ENCODE measurements at regions not wholly inside any gene's neighbourhood (a gene's known extent, or its start where the extent isn't known, plus 50 kb on each side); places are given as distances from the start of the nearest gene placed in this dataset.

DNA sequence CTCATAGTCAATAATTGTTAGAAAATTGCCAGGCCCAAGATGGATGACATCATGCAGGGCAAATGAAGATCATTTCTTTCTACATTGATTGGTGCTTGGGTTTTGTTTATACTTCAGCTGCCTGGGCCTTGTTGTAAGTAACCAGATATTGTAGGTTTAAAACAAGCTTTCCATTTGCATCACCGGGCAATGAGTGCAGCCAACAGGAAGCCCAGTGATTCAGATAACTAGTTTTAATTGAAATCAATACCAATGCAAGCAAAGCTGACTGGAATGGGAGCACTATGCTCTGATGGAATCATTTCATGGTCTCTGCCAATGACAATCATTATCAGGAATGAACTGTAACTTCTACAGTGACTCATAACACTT is 279.3 kb downstream of the DUSP6 start:
- TF ChIP-seq, protein P1, sequence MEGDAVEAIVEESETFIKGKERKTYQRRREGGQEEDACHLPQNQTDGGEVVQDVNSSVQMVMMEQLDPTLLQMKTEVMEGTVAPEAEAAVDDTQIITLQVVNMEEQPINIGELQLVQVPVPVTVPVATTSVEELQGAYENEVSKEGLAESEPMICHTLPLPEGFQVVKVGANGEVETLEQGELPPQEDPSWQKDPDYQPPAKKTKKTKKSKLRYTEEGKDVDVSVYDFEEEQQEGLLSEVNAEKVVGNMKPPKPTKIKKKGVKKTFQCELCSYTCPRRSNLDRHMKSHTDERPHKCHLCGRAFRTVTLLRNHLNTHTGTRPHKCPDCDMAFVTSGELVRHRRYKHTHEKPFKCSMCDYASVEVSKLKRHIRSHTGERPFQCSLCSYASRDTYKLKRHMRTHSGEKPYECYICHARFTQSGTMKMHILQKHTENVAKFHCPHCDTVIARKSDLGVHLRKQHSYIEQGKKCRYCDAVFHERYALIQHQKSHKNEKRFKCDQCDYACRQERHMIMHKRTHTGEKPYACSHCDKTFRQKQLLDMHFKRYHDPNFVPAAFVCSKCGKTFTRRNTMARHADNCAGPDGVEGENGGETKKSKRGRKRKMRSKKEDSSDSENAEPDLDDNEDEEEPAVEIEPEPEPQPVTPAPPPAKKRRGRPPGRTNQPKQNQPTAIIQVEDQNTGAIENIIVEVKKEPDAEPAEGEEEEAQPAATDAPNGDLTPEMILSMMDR (conservative IDR thresholded peaks at IDR 0.05; ENCODE audit: low read length), result no peak
- TF ChIP-seq EZH2phosphoT487 (IDR thresholded peaks at IDR 0.05; ENCODE audit: borderline replicate concordance, low read depth, low read length), result no peak
